GM19328 (cell line): ENCODE measurements at regions not wholly inside any gene's neighbourhood (a gene's known extent, or its start where the extent isn't known, plus 50 kb on each side); places are given as distances from the start of the nearest gene placed in this dataset.

Source experiments
- ATAC-seq: cut with Tn5 transposase; IDR thresholded peaks from one replicate; pipeline ENCODE4 v1.9.1; 2021; ENCODE audit warnings: mild to moderate bottlenecking, moderate library complexity; ENCODE audit not compliant: unreplicated experiment

DNA sequence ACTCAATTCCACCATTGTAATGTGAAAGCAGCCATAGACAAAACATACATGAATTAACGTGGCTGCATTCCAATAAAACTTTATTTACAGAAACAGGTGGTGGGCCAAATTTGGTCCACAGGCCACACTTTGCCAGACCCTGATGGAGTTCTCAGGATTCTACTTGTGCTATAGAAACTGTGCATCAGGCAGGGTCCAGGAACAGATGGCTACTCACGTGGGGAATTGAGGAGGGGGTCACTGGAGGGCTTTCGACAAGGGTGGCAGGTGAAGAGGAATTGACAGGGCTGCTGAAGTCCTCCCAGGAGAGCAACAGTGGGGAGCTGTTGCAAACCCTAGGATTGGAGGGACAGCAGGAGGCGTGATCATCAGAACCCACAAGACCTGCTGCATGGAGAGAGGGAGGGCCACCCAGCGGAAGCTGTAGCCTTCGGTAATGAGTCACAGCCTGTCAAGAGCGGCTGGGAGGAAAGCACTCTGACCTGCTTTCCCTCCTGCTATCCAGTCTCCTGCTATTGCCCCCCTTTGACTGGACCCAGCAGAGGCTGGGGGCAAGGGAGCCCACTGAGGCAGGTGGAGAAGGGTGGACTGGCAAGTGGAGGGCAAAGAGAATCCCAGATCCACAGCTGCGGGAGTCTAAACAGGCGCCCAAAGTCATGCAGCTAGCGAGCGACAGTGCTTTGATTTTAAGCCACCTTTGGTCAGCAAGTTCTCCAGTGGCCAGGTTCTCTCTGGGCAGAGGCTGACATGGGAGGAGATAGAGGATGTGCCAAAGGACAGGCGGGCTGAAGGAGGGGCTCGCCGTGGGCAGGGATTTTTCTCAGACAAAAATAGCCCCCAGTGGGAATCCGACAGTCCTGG lies 138.3 kb upstream of the SMIM23 start:
- no peak for ATAC-seq

DNA sequence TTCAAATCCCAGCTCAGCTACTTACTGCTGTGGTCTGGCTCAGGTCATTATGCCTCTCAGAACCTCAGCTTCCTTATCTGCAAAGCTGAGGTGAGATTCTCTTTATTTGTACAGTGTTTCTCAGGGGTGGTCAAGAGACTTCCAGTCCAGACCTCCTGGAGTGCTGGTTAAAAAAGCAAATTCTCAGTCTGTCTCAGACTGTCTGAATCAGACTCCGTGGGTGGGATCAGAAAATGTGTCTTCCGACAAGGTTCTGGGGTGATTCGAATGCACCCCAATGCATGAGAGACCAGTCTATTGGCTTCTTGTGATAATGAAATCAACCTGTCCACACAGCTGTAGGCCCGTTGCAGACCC lies 137.7 kb upstream of the SMIM23 start:
- ATAC-seq = no peak

DNA sequence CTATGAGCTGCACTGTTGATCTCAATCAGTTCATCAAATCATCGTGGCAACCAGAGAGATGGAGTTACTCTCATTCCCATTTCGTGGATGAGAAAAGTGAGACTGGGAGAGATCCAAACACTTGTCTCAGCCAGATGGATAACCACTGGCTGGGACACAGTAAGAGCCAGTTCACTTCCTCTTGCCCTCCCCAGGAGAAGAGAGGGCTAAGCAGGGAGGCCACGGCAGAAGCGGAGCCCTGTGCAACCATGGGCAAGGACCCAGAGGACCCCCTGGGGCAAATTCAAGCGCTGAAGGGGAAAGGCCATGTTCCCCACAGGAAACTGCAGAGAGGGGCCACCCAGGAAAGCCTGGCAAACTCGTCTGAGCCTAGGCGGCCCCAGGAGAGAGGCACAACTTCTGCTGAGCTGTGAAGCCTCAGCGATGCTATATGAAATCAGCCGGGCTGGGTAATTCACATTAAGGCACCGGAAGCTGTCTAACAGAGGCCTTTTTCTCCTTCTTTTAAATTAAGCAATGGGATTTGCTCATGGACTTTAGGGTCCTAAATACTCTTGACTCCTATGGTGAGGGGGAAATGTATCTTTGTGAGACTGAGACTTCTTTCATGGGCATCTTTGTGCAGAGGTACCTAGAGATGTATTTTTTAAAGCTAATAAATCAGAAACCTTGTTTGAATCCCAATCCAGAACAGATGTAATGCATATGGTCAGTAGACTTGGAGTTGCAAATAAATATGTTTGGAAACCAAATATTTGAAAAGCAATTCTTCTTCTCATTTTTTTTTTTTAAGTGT lies 137.1 kb upstream of the SMIM23 start:
- ATAC-seq = no peak

DNA sequence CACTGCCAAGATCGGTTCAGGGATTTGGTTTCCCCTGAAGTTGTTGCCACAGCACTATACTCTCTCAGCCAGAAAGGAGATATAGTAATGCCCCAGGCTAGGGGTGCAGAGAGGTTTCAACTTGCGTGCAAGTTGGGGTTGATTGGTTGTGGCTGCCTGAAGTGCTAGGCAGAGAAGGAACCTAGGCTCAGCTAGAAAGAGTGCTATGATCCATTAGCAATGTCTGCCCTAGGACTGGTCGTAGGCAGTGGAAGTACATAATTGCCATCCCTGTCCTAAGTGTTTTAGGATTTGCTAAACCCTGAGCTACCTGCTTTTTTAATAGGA lies 136.6 kb upstream of the SMIM23 start:
- ATAC-seq = no peak

DNA sequence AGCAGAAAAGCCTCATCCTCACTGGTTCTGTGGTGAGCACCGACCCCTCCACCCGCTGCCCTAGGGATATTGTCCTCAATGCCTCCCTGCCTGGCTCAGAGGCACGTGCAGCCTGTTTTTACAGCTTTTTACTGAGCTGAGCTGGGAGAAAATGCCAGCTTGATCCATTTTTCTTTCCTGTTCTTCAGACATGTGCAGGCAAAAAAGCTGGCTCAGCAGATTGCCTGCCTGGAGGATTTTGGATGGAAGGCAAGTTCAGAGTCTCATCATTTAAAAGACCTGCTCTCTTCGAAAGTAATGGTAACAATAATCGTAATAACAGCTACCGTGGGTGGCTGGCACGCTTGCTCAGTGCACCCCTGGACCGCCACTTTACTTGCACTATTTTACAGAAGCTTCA lies 135.0 kb upstream of the SMIM23 start:
- no peak for ATAC-seq

DNA sequence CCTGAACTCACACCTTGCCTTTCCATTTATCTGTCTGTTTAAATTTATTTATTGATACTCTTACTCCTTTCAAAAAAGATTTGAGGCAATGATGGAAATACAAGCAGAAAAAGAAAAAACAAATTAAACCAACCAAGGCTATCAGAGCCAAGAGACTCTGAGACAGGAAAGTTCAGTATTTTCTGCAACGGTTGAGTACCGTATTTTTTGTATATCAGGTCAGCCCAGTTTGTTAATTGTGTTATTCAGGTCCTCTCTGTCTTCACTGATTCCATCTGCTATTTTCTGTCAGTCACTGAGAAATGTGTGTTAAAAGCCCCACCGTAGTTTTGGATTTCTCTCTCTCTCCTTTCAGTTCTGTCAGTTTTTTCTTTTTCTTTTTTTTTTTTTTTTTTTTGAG lies 134.5 kb upstream of the SMIM23 start:
- ATAC-seq = no peak

DNA sequence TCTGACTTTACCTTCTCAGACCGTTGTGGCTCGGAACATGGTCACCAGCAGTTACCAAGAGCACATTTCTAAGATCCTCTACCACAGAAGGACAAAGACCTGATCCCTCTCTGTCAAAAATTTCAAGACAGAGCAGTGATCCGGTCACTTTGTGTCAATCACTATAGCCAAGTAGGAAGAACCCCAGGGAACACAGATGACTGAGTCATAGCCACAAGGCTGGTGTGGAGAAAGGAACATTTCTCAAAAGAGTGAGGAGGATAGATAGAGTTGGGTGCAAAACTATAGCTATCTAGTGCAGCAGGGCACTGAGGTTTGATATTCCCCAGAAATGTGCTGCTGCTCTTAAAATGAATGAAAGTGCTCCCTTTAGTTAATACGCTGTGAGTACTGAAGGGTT lies 130.7 kb upstream of the SMIM23 start:
- no peak for ATAC-seq

DNA sequence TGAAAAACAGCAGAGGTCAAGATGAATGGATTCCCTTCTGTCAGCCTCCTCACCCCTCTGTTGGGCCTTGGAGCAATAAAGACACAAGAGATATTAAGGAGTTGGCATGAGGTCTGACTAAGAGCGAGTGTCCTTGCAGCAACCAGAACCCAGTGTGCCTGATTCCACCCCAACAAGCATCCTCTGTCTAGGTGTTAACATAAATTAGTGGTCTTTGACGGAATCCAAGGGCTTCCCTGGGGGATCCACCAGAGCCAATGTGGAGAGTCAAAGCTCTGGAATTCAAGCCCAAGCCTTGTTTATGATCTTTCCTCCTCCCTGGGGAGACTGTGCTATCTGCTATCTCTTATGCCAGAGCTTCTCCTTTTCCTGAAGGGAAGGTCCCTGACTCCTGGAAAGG lies 128.1 kb upstream of the SMIM23 start:
- ATAC-seq = no peak

DNA sequence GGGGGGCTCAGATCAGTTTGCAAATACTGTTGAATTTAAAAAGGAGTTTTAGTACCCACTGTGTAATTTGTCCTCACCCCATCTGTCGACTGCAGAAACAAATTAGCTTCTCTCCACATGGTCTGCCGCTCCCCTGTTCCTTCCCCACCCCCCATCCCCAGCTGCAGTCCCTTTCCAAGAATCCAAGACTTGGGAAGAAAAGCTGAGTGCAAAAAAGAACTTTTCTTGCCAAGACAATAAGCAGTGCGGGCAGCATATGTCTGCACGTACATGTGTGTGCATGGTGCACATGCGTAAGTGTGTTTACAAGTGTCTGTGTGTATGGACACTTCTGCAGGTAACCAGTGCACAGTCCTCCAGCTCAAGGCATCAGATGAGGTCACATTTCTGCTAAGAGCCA lies 125.7 kb upstream of the SMIM23 start:
- no peak for ATAC-seq

DNA sequence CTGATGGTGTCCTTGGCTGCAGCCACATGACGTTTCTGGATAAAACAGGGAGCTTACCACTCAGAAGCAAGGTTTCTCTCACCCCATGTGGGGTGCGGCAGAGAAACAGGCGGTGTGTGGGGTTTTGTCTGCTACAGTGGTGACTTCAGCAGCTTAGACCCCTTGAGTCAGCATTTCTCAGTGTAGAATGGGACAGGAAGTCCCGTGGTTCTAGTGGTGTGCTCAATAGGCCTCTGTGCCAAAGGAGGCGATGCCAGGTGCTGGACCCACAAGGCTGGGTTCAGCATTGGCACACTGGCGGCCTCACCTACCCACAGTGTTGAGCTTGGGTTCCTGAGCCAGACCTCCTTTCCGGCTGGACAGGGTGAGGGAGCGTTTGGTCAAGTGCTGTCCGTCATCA lies 125.2 kb upstream of the SMIM23 start:
- ATAC-seq = no peak

DNA sequence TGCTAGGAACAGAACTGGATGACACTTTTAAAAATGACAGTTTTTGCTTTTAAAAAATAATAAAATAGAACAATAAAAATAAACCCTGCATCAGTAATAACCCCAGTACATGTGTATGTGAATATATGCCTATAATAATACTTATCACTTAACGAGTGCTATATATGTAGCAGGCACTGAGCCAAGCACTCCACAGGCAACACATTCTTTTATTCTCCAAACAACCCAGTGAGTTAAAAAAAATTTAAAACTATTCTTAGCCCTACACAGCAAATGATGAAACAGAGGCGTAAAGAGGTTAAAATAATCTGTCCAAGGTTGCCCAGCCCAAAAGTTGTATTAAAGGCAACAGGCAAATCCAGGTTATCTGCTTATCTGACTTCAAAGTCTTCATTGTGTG lies 124.5 kb upstream of the SMIM23 start:
- no peak for ATAC-seq

DNA sequence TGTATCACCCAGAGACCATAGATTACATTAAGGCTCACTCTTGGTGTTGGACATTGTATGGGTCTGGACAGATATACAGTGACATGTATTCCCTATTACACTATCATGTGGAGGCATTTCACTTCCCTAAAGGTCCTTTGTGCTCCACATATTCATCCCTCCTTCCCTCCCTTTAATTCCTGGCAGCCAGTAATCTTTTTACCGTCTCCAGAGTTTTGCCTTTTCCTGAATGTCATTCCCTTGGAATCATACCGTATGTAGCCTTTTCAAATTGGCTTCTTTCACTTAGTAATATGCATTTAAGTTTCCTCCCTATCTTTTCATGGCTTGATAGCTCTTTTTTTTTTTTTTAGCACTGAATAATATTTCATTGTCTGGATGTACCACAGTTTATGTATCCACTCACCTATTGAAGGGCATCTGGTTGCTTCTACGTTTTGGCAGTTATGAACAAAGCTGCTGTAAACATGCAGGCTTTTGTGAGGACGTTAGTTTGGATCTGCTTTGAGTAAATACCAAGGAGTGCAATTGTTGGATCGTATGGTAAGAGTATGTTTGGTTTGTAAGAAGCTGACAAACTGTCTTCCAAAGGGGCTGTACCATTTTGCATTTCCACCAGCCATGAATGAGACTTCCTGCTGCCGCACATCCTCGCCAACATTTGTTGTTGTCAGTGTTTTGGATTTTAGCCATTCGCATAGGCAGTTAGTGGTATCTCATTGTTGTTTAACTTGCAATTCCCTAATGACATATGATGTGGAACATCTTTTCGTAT lies 122.1 kb upstream of the SMIM23 start:
- ATAC-seq = no peak

DNA sequence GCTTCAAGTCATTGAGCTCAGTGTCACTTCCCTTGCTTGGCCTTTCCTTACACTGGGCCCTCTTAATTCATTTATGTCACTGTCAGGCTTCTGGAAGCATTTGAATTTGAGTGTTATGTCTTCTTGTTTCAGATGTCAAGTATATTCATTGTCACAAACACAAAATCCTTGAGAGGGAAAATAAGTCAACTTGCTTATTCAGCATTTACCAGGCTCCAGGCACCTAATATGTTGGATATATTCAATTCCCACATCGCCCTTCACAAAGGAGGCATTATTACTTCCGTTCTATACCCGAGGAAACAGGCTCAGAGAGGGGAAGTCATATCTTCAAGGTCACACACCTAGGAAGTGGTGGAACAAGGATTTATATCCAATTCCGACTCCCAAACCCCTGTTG lies 121.1 kb upstream of the SMIM23 start:
- ATAC-seq = no peak

DNA sequence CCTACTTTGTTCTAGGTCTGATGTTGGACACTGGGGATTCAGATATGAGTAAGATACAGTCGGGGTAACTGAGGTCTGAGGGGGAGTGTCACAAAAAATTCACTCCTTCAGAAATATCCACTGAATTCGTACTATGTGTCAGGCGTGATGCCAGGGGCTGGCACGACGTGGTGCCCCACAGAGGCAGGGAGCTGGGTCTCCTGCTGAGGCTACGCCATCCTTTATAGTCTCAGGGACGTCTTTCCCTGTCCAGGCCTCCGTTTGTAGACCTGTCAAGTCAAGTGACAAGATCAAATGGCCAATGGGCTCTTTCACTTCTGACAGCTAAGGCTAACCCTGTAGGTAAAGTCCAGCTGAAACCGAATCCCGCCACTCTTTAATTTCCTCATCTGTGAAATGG lies 118.8 kb upstream of the SMIM23 start:
- no peak for ATAC-seq

DNA sequence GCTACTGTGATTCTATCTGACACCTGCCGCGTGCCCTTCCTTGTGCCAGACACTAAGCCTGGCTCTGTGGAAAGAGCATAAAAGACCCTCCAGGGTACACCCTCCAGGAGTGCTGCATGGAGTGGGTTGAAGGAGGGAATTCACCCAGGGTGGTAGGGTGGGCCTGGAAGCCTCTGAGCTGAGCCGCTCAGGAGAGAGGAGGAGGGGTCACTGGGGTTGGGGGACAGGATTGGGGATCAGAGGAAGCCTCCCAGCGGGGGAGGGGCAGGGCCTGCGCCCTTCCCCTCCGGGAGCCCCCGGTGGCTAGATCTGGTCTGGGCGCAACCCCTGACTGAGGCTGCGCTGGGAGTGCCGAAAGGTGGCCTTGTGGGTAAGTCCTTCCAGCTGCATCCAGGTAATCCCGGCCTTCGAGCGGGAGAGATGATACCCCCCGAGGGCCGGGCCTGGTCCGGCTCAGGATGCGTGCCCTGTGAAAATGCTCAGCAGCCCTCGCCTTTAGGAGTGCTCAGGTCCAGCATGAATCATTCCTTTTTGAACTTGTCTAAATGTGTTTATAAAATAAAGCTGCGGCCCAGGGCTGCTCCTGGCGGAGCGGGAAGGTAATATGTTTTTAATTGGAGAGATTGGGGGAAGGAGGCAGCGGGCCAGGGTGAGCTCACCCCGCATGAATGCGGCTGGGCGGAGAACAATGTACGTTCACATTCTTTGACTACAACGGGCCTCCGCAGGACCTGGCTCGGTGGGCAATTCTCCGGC lies 118.1 kb upstream of the SMIM23 start:
- no peak for ATAC-seq

DNA sequence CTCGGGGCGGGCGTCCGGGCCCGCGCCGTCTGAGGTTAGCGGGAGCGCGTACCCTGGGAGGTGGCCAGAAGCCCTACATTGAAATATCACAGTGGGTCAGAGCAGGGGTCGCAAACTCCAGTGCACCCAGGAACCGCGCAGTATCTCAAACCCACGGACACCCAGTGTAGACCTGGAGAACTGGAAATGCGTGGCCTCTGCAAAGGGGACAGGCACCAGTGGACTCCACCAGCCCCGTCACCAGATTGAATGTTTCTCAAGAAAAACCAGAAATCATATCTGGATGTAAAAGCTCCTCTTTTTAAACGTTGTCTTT lies 117.6 kb upstream of the SMIM23 start:
- no peak for ATAC-seq

DNA sequence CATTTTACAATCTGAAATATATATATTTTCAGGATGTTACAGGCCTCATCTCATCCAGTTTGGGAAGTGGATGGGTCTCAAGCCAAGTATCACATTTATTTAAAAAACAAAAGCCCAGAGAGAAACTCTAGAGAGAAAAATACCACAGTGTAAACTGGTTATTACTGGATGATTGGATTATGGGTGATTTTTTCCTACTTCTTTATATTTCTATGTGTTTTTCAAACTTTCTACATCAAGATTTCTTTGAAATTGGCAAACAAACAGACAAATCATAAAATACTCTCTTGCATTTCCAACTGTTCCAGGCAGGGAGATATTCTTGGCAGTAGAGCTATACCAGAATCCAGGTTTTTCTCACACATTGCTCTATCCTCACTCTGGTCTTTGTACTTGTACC lies 116.0 kb upstream of the SMIM23 start:
- ATAC-seq = no peak

DNA sequence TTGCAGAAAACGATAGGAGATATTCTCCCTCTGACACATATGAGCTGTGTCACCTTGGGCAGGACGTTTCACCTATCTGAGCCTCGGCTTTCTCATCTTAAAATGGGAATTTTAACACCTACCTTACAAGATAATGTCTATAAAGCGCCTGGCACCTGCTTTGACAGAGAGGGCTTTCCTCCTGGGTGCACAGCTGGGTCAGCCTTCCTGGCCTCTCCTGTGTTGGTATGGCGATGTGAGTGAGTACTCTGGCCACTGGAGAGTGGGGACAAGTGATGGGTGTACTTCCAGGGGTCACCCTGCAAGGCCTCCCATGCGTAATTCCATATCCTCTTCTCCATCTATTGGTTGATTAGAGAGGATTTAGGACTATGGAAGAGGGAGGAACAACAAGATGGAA lies 113.1 kb upstream of the SMIM23 start:
- no peak for ATAC-seq

DNA sequence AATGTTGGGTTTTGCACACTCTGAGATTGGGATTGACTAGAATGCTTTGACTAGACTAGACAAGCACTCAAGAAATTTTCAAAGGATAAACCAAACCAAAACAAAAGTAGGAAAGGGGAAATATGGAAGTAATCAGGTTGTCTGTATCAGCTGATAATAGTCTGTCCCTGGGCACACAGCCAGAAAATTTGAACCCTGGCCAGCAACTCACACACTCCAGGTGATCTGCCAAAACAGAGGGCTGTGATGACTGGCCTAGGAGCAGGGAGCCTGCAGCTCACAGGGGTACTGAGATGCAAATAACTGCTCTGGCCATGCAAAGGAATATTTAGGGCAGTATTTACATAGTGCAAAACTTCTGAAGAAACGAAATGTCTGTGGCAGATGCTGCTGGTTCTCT lies 112.3 kb upstream of the SMIM23 start:
- ATAC-seq = no peak

DNA sequence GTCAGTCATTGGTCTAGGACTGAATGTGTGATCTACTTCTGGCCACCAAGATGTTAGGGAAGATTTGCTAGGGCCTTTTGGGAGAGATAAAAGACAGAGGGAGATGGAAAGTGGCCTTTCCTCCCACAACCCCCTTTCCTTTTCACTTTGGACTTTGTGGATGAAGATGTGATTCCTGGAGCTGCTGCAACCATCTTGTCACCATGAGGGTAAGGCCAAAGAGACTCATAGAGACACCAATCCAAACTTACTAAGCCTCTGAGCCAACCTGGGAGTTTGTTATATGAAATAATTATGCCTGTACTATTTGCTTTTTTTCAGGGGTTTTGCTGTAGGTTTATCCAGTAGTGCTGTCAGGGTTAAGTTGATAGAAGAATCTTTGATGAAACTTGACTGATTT lies 111.8 kb upstream of the SMIM23 start:
- no peak for ATAC-seq

DNA sequence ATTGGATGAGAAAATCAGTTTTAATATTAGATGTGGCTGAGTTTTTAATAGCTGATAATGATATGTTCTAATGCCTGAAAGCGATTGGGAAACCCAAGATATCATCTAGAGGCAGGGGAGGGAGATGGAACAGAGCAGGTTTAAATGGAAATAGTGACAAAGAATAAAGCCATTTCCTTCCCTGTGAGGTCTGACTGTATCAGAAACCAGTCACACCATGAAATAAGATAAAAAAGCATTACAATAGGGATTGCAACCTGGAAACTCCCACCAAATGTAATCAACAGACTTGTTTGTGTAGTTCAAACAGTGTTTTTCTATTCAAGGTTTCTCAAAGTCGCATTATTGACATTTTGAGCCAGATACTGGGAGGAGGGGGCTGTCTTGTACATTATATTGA lies 110.1 kb upstream of the SMIM23 start:
- ATAC-seq = no peak
